ENCODE measurements at regions not wholly inside any gene's neighbourhood (a gene's known extent, or its start where the extent isn't known, plus 50 kb on each side); places are given as distances from the start of the nearest gene placed in this dataset.

DNA sequence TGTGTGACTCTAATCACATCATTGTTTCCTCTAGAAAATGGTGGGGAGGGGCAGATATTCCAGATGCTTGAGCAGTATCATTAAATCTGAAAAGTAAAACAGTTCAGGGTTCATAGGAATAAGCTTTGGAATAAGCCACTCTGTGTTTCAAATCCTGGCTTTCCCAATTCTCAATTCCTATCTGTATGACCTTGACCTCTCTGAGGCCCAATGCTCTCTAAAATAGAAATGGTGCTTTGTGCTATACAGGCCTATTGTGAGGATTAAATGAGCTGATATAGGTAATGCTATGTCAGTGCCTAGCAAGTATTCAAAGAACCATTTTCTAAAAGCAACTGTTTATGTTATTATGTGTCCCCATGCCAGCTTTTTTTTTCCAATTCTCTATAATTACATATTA lies 209.0 kb upstream of the PRSS16 start (continued):
- TF ChIP-seq, protein P1, sequence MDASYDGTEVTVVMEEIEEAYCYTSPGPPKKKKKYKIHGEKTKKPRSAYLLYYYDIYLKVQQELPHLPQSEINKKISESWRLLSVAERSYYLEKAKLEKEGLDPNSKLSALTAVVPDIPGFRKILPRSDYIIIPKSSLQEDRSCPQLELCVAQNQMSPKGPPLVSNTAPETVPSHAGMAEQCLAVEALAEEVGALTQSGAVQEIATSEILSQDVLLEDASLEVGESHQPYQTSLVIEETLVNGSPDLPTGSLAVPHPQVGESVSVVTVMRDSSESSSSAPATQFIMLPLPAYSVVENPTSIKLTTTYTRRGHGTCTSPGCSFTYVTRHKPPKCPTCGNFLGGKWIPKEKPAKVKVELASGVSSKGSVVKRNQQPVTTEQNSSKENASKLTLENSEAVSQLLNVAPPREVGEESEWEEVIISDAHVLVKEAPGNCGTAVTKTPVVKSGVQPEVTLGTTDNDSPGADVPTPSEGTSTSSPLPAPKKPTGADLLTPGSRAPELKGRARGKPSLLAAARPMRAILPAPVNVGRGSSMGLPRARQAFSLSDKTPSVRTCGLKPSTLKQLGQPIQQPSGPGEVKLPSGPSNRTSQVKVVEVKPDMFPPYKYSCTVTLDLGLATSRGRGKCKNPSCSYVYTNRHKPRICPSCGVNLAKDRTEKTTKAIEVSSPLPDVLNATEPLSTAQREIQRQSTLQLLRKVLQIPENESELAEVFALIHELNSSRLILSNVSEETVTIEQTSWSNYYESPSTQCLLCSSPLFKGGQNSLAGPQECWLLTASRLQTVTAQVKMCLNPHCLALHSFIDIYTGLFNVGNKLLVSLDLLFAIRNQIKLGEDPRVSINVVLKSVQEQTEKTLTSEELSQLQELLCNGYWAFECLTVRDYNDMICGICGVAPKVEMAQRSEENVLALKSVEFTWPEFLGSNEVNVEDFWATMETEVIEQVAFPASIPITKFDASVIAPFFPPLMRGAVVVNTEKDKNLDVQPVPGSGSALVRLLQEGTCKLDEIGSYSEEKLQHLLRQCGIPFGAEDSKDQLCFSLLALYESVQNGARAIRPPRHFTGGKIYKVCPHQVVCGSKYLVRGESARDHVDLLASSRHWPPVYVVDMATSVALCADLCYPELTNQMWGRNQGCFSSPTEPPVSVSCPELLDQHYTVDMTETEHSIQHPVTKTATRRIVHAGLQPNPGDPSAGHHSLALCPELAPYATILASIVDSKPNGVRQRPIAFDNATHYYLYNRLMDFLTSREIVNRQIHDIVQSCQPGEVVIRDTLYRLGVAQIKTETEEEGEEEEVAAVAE (CRISPR knock-in tag; IDR thresholded peaks at IDR 0.05; ENCODE audit: borderline replicate concordance): no peak
- TF ChIP-seq, protein P2, sequence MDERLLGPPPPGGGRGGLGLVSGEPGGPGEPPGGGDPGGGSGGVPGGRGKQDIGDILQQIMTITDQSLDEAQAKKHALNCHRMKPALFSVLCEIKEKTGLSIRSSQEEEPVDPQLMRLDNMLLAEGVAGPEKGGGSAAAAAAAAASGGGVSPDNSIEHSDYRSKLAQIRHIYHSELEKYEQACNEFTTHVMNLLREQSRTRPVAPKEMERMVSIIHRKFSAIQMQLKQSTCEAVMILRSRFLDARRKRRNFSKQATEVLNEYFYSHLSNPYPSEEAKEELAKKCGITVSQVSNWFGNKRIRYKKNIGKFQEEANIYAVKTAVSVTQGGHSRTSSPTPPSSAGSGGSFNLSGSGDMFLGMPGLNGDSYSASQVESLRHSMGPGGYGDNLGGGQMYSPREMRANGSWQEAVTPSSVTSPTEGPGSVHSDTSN (CRISPR knock-in tag; IDR thresholded peaks at IDR 0.05): no peak
- TF ChIP-seq NR2F1 (CRISPR knock-in tag; IDR thresholded peaks at IDR 0.05): peak; percentile 63; a peak in 3 of 4 replicates
- TF ChIP-seq KDM3A (CRISPR knock-in tag; IDR thresholded peaks at IDR 0.05; ENCODE audit: low read depth): no peak
- TF ChIP-seq ZNF780A (CRISPR knock-in tag; IDR thresholded peaks at IDR 0.05): no peak
- TF ChIP-seq, protein P3, sequence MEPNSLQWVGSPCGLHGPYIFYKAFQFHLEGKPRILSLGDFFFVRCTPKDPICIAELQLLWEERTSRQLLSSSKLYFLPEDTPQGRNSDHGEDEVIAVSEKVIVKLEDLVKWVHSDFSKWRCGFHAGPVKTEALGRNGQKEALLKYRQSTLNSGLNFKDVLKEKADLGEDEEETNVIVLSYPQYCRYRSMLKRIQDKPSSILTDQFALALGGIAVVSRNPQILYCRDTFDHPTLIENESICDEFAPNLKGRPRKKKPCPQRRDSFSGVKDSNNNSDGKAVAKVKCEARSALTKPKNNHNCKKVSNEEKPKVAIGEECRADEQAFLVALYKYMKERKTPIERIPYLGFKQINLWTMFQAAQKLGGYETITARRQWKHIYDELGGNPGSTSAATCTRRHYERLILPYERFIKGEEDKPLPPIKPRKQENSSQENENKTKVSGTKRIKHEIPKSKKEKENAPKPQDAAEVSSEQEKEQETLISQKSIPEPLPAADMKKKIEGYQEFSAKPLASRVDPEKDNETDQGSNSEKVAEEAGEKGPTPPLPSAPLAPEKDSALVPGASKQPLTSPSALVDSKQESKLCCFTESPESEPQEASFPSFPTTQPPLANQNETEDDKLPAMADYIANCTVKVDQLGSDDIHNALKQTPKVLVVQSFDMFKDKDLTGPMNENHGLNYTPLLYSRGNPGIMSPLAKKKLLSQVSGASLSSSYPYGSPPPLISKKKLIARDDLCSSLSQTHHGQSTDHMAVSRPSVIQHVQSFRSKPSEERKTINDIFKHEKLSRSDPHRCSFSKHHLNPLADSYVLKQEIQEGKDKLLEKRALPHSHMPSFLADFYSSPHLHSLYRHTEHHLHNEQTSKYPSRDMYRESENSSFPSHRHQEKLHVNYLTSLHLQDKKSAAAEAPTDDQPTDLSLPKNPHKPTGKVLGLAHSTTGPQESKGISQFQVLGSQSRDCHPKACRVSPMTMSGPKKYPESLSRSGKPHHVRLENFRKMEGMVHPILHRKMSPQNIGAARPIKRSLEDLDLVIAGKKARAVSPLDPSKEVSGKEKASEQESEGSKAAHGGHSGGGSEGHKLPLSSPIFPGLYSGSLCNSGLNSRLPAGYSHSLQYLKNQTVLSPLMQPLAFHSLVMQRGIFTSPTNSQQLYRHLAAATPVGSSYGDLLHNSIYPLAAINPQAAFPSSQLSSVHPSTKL (CRISPR knock-in tag; IDR thresholded peaks at IDR 0.05): peak; percentile 79
- no peak for TF ChIP-seq KAT2B (IDR thresholded peaks at IDR 0.05; ENCODE audit: borderline replicate concordance, low read depth, low read length)
- no peak for TF ChIP-seq ZNF564 (CRISPR knock-in tag; IDR thresholded peaks at IDR 0.05)
- no peak for TF ChIP-seq ZNF883 (CRISPR knock-in tag; IDR thresholded peaks at IDR 0.05; ENCODE audit: not compliant biosample characterization)
- no peak for TF ChIP-seq RFXAP (CRISPR knock-in tag; IDR thresholded peaks at IDR 0.05; ENCODE audit: borderline replicate concordance)
- TF ChIP-seq NFE2 (CRISPR knock-in tag; IDR thresholded peaks at IDR 0.05): no peak
- TF ChIP-seq BCL6 (CRISPR knock-in tag; IDR thresholded peaks at IDR 0.05): peak; percentile 43; the same call in 1 of the 2 replicates
- TF ChIP-seq ETV6 (CRISPR knock-in tag; conservative IDR thresholded peaks at IDR 0.05): no peak
- TF ChIP-seq HMG20A (CRISPR knock-in tag; IDR thresholded peaks at IDR 0.05; ENCODE audit: borderline replicate concordance): peak; percentile 82; the same call in 1 of the 2 replicates
- TF ChIP-seq ZEB1 (IDR thresholded peaks at IDR 0.05; ENCODE audit: insufficient replicate concordance, low read depth): no peak
- no peak for TF ChIP-seq ZNF878 (CRISPR knock-in tag; IDR thresholded peaks at IDR 0.05)
- no peak for TF ChIP-seq ZNF207 (IDR thresholded peaks at IDR 0.05; ENCODE audit: borderline replicate concordance)
- TF ChIP-seq, protein P4, sequence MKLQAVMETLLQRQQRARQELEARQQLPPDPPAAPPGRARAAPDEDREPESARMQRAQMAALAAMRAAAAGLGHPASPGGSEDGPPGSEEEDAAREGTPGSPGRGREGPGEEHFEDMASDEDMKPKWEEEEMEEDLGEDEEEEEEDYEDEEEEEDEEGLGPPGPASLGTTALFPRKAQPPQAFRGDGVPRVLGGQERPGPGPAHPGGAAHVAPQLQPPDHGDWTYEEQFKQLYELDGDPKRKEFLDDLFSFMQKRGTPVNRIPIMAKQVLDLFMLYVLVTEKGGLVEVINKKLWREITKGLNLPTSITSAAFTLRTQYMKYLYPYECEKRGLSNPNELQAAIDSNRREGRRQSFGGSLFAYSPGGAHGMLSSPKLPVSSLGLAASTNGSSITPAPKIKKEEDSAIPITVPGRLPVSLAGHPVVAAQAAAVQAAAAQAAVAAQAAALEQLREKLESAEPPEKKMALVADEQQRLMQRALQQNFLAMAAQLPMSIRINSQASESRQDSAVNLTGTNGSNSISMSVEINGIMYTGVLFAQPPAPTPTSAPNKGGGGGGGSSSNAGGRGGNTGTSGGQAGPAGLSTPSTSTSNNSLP (IDR thresholded peaks at IDR 0.05; ENCODE audit: low read depth, low read length): peak; percentile 47; the same call in 1 of the 2 replicates
- TF ChIP-seq CEBPB (IDR thresholded peaks at IDR 0.05; ENCODE audit: borderline replicate concordance, low read depth, low read length): 0 out of 2 replicates have a peak, but pooled peaks have one; percentile 4
- TF ChIP-seq HOXD1 (CRISPR knock-in tag; IDR thresholded peaks at IDR 0.05): no peak
- TF ChIP-seq HNF4A (CRISPR knock-in tag; IDR thresholded peaks at IDR 0.05): peak; percentile 65

Measured in HepG2 (cell line).